HCT116 (cell line): ENCODE measurements at regions not wholly inside any gene's neighbourhood (a gene's known extent, or its start where the extent isn't known, plus 50 kb on each side); places are given as distances from the start of the nearest gene placed in this dataset.

Experiments used
- ATAC-seq: fragments of 200-7000 bp; cut with Tn5 transposase; 2 replicates; pipeline ENCODE4 v1.9.1; 2020; ENCODE audit warnings: mild to moderate bottlenecking, moderate library complexity
- BruUV-seq: library from RNA; stranded (reverse); fragments of 400-500 nt; replicated peaks from 2 replicates; lab custom pipeline; 2021; lab: Mats Ljungman, UMichigan
- CTCF ChIA-PET: fragments of 300-600 bp; sonication (Branson Sonifier 250); formaldehyde crosslinking; loops from one replicate; lab custom pipeline; 2021; ENCODE audit warnings: antibody characterized with exemption; lab: Charles Lee
- POLR2A ChIA-PET: fragments of 300-600, 350-600 bp; sonication (Branson Sonifier 250); formaldehyde crosslinking; loops from one replicate; lab custom pipeline; 2021; ENCODE audit warnings: antibody characterized with exemption; lab: Charles Lee
- RAD21 ChIA-PET, 2 experiments: fragments of 300-600 bp; sonication (Branson Sonifier 250); formaldehyde crosslinking; loops; one replicate each; lab custom pipeline; 2023; ENCODE audit warnings: low total read pairs in 2 of 2; ENCODE audit not compliant: uncharacterized antibody in 2 of 2, unreplicated experiment in 2 of 2, low non-redundant PET in 1 of 2; lab: Charles Lee
- DNase-seq: peaks from one replicate; pipeline ENCODE4 v3.0.0-alpha.2; 2010; ENCODE audit warnings: low read depth, low spot score
- H2AFZ ChIP-seq: fragments of 200-600 bp; shearing (Covaris generic), sonication (generic); 2 replicates; pipeline ENCODE4 v1.6.1; 2017; ENCODE audit warnings: low read depth, mixed run types, mixed read lengths, antibody characterized with exemption, low read length; ENCODE audit not compliant: poor library complexity, severe bottlenecking
- H3K27ac ChIP-seq: 2 replicates; pipeline ENCODE4 v1.5.1; 2012; ENCODE audit warnings: low read depth, low read length
- H3K27me3 ChIP-seq: fragments of 200-600 bp; sonication (generic); 2 replicates; pipeline ENCODE4 v1.6.1; 2016; ENCODE audit warnings: mixed run types, low read length, mixed read lengths; ENCODE audit not compliant: insufficient read depth
- H3K36me3 ChIP-seq, 2 experiments: fragments of 200-500 bp in 1 of 2; fragments of 200-600 bp in 1 of 2; sonication (Bioruptor generic) in 1 of 2; sonication (generic) in 1 of 2; 2 replicates each; pipeline versions ENCODE4 v1.5.1 to v1.6.1; 2014 to 2016; ENCODE audit warnings: low read length in 2 of 2, inconsistent platforms in 1 of 2, mixed read lengths in 1 of 2, mixed run types in 1 of 2; ENCODE audit not compliant: insufficient read depth in 2 of 2, control insufficient read depth in 1 of 2
- H3K4me1 ChIP-seq, 2 experiments: fragments of 200-600 bp in 1 of 2; sonication (generic) in 1 of 2; 2 replicates each; pipeline versions ENCODE4 v1.5.1 to v1.6.1; 2012 to 2017; ENCODE audit warnings: low read length in 2 of 2, inconsistent platforms in 1 of 2, mild to moderate bottlenecking in 1 of 2, mixed read lengths in 1 of 2, mixed run types in 1 of 2, moderate library complexity in 1 of 2; ENCODE audit not compliant: insufficient read depth in 2 of 2, control insufficient read depth in 1 of 2
- H3K4me2 ChIP-seq: fragments of 200-600 bp; sonication (generic); 2 replicates; pipeline ENCODE4 v1.6.1; 2017; ENCODE audit warnings: mixed run types, low read length, mixed read lengths
- H3K4me3 ChIP-seq, 2 experiments: fragments of 200-600 bp in 1 of 2; sonication (generic) in 1 of 2; replicated peaks in 1 of 2; 2 replicates each; pipeline ENCODE4 v1.5.1; 2011 to 2016; ENCODE audit warnings: low read length in 2 of 2, control low read depth in 1 of 2, low read depth in 1 of 2, mild to moderate bottlenecking in 1 of 2, mixed read lengths in 1 of 2, mixed run types in 1 of 2
- H3K79me2 ChIP-seq: fragments of 200-600 bp; sonication (generic); 2 replicates; pipeline ENCODE4 v1.6.1; 2017; ENCODE audit warnings: mild to moderate bottlenecking, mixed run types, low read length, moderate library complexity, mixed read lengths; ENCODE audit not compliant: insufficient read depth
- H3K9ac ChIP-seq: fragments of 200-600 bp; sonication (generic); 2 replicates; pipeline ENCODE4 v1.6.1; 2016; ENCODE audit warnings: low read length, mixed read lengths
- H3K9me2 ChIP-seq: fragments of 200-600 bp; sonication (generic), shearing (Covaris generic); 2 replicates; pipeline ENCODE4 v1.6.1; 2017; ENCODE audit warnings: mixed run types, mild to moderate bottlenecking, moderate library complexity; ENCODE audit not compliant: insufficient read depth
- H3K9me3 ChIP-seq, 2 experiments: fragments of 200-500 bp in 1 of 2; fragments of 200-600 bp in 1 of 2; sonication (Bioruptor generic) in 1 of 2; sonication (generic) in 1 of 2; 2 replicates each; pipeline ENCODE4 v1.6.1; 2014 to 2017; ENCODE audit warnings: low read length in 2 of 2, mixed read lengths in 2 of 2, inconsistent platforms in 1 of 2, low read depth in 1 of 2, mild to moderate bottlenecking in 1 of 2, mixed run types in 1 of 2, moderate library complexity in 1 of 2; ENCODE audit not compliant: control insufficient read depth in 1 of 2, insufficient read depth in 1 of 2
- H4K20me1 ChIP-seq: fragments of 200-600 bp; sonication (generic), shearing (Covaris generic); 2 replicates; pipeline ENCODE4 v1.6.1; 2017; ENCODE audit warnings: mixed run types, mild to moderate bottlenecking, moderate library complexity; ENCODE audit not compliant: insufficient read depth
- ELF1 ChIP-seq: IDR thresholded peaks from 2 replicates; pipeline ENCODE4 v1.6.1; 2012; ENCODE audit warnings: low read depth, borderline replicate concordance
- POLR2A ChIP-seq: IDR thresholded peaks from 2 replicates; pipeline ENCODE4 v1.7.0; 2011; ENCODE audit warnings: borderline replicate concordance; ENCODE audit not compliant: insufficient read depth, insufficient read length; ENCODE audit errors: extremely low read depth
- SRF ChIP-seq: IDR thresholded peaks from 2 replicates; pipeline ENCODE4 v1.6.1; 2012; ENCODE audit warnings: low read depth
- TCF7L2 ChIP-seq: IDR thresholded peaks from 2 replicates; pipeline ENCODE4 v1.7.0; 2011; ENCODE audit warnings: borderline replicate concordance, inconsistent platforms; ENCODE audit not compliant: insufficient read depth, insufficient read length; ENCODE audit errors: extremely low read depth
- ZBTB33 ChIP-seq: IDR thresholded peaks from 2 replicates; pipeline ENCODE4 v1.6.1; 2011; ENCODE audit warnings: mild to moderate bottlenecking, low read length, moderate library complexity; ENCODE audit not compliant: insufficient replicate concordance; ENCODE audit errors: extremely low read depth
- ZNF274 ChIP-seq: fragments of 200-500 bp; sonication (Bioruptor generic); IDR thresholded peaks from 2 replicates; pipeline ENCODE4 v1.6.1; 2014; ENCODE audit warnings: mild to moderate bottlenecking, low read depth, low read length, inconsistent platforms
- intact Hi-C: fragments of 100-400 bp; cut with micrococcal nuclease; formaldehyde crosslinking; loops from 2 replicates; pipeline ENCODE4 v1.10.0; 2022
- TF ChIP-seq, protein P1 (sequence below): IDR thresholded peaks from 2 replicates; pipeline ENCODE4 v1.6.1; 2012
- TF ChIP-seq, protein P2 (sequence below): IDR thresholded peaks from 2 replicates; pipeline ENCODE4 v1.6.1; 2012; ENCODE audit warnings: low read depth

DNA sequence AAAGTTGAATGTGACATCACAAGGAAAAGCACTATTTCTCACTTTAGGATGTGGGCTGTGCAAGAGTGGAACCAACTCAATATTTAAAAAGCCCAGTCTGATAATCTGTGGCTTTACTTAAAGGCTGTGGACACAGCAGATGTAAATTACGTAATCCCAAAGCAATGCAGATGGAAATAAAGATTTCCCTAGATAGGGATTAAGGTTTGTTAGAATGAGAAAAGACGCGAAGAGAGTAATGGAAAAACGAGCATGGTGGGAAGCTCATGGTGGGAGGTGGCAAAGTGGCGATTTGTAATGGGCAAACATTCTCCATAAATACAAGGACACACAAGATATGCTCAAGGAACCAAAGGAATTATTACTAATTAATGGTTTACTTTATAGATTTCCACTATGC, 985.5 kb downstream of the FSTL5 start:
- Histone ChIP-seq H2AFZ (no peak overlapping the region), H3K36me3 (no peaks in the 10 kb centered on the region), H3K9me2 (no peaks in the 10 kb centered on the region), H3K4me1 (no peaks in the 10 kb centered on the region), H3K27ac (no peak overlapping the region), H3K79me2 (no peaks in the 10 kb centered on the region), H3K4me2 (no peak overlapping the region), H3K27me3 (no peaks in the 10 kb centered on the region), H3K9ac (no peak overlapping the region), H4K20me1 (no peaks in the 10 kb centered on the region), H3K4me3 (no peak overlapping the region), H3K9me3 (no peaks in the 10 kb centered on the region)
- POLR2A ChIA-PET, result no interaction called here
- RAD21 ChIA-PET, result no interaction called here
- BruUV-seq, result no TSS peak
- ATAC-seq (no peak), DNase-seq (no peak)
- TF ChIP-seq ELF1 (no peak), ZNF274 (no peak), ZBTB33 (no peak), TCF7L2 (no peak), SRF (no peak), POLR2A (no peak)
- TF ChIP-seq, protein P1, sequence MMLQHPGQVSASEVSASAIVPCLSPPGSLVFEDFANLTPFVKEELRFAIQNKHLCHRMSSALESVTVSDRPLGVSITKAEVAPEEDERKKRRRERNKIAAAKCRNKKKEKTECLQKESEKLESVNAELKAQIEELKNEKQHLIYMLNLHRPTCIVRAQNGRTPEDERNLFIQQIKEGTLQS, result no peak
- TF ChIP-seq, protein P2, sequence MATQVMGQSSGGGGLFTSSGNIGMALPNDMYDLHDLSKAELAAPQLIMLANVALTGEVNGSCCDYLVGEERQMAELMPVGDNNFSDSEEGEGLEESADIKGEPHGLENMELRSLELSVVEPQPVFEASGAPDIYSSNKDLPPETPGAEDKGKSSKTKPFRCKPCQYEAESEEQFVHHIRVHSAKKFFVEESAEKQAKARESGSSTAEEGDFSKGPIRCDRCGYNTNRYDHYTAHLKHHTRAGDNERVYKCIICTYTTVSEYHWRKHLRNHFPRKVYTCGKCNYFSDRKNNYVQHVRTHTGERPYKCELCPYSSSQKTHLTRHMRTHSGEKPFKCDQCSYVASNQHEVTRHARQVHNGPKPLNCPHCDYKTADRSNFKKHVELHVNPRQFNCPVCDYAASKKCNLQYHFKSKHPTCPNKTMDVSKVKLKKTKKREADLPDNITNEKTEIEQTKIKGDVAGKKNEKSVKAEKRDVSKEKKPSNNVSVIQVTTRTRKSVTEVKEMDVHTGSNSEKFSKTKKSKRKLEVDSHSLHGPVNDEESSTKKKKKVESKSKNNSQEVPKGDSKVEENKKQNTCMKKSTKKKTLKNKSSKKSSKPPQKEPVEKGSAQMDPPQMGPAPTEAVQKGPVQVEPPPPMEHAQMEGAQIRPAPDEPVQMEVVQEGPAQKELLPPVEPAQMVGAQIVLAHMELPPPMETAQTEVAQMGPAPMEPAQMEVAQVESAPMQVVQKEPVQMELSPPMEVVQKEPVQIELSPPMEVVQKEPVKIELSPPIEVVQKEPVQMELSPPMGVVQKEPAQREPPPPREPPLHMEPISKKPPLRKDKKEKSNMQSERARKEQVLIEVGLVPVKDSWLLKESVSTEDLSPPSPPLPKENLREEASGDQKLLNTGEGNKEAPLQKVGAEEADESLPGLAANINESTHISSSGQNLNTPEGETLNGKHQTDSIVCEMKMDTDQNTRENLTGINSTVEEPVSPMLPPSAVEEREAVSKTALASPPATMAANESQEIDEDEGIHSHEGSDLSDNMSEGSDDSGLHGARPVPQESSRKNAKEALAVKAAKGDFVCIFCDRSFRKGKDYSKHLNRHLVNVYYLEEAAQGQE, result no peak
- CTCF ChIA-PET, result no interaction called here
- intact Hi-C loops, result no loop called here
